OCI-LY7 (cell line): ENCODE measurements at regions not wholly inside any gene's neighbourhood (a gene's known extent, or its start where the extent isn't known, plus 50 kb on each side); places are given as distances from the start of the nearest gene placed in this dataset.

Source experiments
- BruUV-seq: library from RNA; stranded (reverse); fragments of 400-500 nt; replicated peaks from 2 replicates; lab custom pipeline; 2021; lab: Mats Ljungman, UMichigan
- CTCF ChIA-PET: fragments of 300-600 bp; sonication (Branson Sonifier 250); formaldehyde crosslinking; loops from one replicate; lab custom pipeline; 2022; ENCODE audit warnings: antibody characterized with exemption; ENCODE audit not compliant: unreplicated experiment; lab: Charles Lee
- POLR2A ChIA-PET: fragments of 300-600 bp; sonication (Branson Sonifier 250); formaldehyde crosslinking; loops from one replicate; lab custom pipeline; 2022; ENCODE audit warnings: antibody characterized with exemption; lab: Charles Lee
- DNase-seq: peaks from one replicate; pipeline ENCODE4 v3.0.0-alpha.2; 2015; ENCODE audit warnings: low spot score
- H2AFZ ChIP-seq: fragments of 200-600 bp; sonication (generic), shearing (Covaris generic); 2 replicates; pipeline ENCODE4 v1.6.1; 2014; ENCODE audit warnings: mild to moderate bottlenecking, antibody characterized with exemption, low read length, moderate library complexity
- H3K27ac ChIP-seq: fragments of 200-600 bp; sonication (generic); 2 replicates; pipeline ENCODE4 v1.5.1; 2014; ENCODE audit warnings: mixed run types, low read depth, mild to moderate bottlenecking, moderate library complexity, low read length, inconsistent platforms; ENCODE audit not compliant: poor library complexity, severe bottlenecking
- H3K36me3 ChIP-seq: fragments of 200-600 bp; sonication (generic); 2 replicates; pipeline ENCODE4 v1.6.1; 2014; ENCODE audit warnings: mild to moderate bottlenecking, antibody characterized with exemption, low read length, moderate library complexity, mixed read lengths; ENCODE audit not compliant: insufficient read depth
- H3K4me1 ChIP-seq: fragments of 200-600 bp; sonication (generic); 2 replicates; pipeline ENCODE4 v1.5.1; 2014; ENCODE audit warnings: mild to moderate bottlenecking, low read length; ENCODE audit not compliant: insufficient read depth, poor library complexity, severe bottlenecking
- H3K4me2 ChIP-seq: fragments of 200-600 bp; sonication (generic); 2 replicates; pipeline ENCODE4 v1.6.1; 2014; ENCODE audit warnings: mild to moderate bottlenecking, low read length
- H3K4me3 ChIP-seq: fragments of 200-600 bp; sonication (generic); 2 replicates; pipeline ENCODE4 v1.5.1; 2014; ENCODE audit warnings: mild to moderate bottlenecking, low read depth, low read length; ENCODE audit not compliant: poor library complexity, severe bottlenecking
- H3K79me2 ChIP-seq: fragments of 200-600 bp; sonication (generic); 2 replicates; pipeline ENCODE4 v1.6.1; 2016; ENCODE audit warnings: low read depth, mild to moderate bottlenecking, low read length, moderate library complexity, mixed read lengths; ENCODE audit not compliant: insufficient read depth
- H3K9me2 ChIP-seq: fragments of 200-600 bp; sonication (generic); 2 replicates; pipeline ENCODE4 v1.6.1; 2016; ENCODE audit warnings: mild to moderate bottlenecking, low read length, mixed read lengths; ENCODE audit not compliant: insufficient read depth
- H3K9me3 ChIP-seq: fragments of 200-600 bp; sonication (generic); 2 replicates; pipeline ENCODE4 v1.6.1; 2014; ENCODE audit warnings: mild to moderate bottlenecking, mixed run types, low read length, mixed read lengths
- H4K20me1 ChIP-seq: fragments of 200-600 bp; sonication (generic); 2 replicates; pipeline ENCODE4 v1.6.1; 2014; ENCODE audit warnings: mild to moderate bottlenecking, antibody characterized with exemption, low read length, moderate library complexity, mixed read lengths; ENCODE audit not compliant: insufficient read depth
- CTCF ChIP-seq: fragments of 200-600 bp; sonication (generic); conservative IDR thresholded peaks from 2 replicates; pipeline ENCODE4 v1.5.1; 2014; ENCODE audit warnings: mild to moderate bottlenecking, antibody characterized with exemption, low read length, moderate library complexity, mixed read lengths
- EZH2phosphoT487 ChIP-seq: fragments of 200-600 bp; sonication (generic); IDR thresholded peaks from 2 replicates; pipeline ENCODE4 v1.6.1; 2018; ENCODE audit warnings: low read depth, borderline replicate concordance, mild to moderate bottlenecking, mixed run types, antibody characterized with exemption, low read length, moderate library complexity, mixed read lengths
- intact Hi-C: fragments of 100-400 bp; cut with micrococcal nuclease; formaldehyde crosslinking; loops from one replicate; pipeline ENCODE4 v1.10.0; 2022; ENCODE audit not compliant: unreplicated experiment

GRCh38 chr6:66429210-66429609, 722.2 kb upstream of the EYS start:
- Histone ChIP-seq H3K27ac (no peak overlapping the region), H3K9me2 (no peaks in the 10 kb centered on the region), H3K9me3 (no peaks in the 10 kb centered on the region), H3K79me2 (no peaks in the 10 kb centered on the region), H2AFZ (no peak overlapping the region), H4K20me1 (no peaks in the 10 kb centered on the region), H3K4me3 (no peak overlapping the region), H3K4me2 (no peak overlapping the region), H3K36me3 (no peaks in the 10 kb centered on the region), H3K4me1 (no peaks in the 10 kb centered on the region)
- no TSS peak for BruUV-seq
- intact Hi-C loops = no loop called here
- POLR2A ChIA-PET = no interaction called here
- TF ChIP-seq CTCF (no peak), EZH2phosphoT487 (no peak)
- CTCF ChIA-PET = no interaction called here
- DNase-seq = no peak

- Histone ChIP-seq H4K20me1 (no peaks in the 10 kb centered on the region), H3K4me2 (no peak overlapping the region), H3K9me3 (no peaks in the 10 kb centered on the region), H3K9me2 (no peaks in the 10 kb centered on the region), H3K36me3 (no peaks in the 10 kb centered on the region), H2AFZ (no peak overlapping the region), H3K79me2 (no peaks in the 10 kb centered on the region), H3K27ac (no peak overlapping the region), H3K4me1 (no peaks in the 10 kb centered on the region), H3K4me3 (no peak overlapping the region)
- ChIA-PET POLR2A (no interaction called here), CTCF (no interaction called here)
- BruUV-seq = no TSS peak
- intact Hi-C loops = no loop called here
- TF ChIP-seq EZH2phosphoT487 = no peak
- DNase-seq = no peak
These were observed 716.0 kb upstream of the EYS start for GRCh38 chr6:66423047-66423446.

- ChIA-PET CTCF (no interaction called here), POLR2A (interaction anchor here (0.6 kb wide), 1 partner anchor 205 kb away, joined by 3 read pairs; no protein-coding TSS in a partner anchor)
- no peak overlapping the region for H3K4me2 ChIP-seq
- DNase-seq = no peak
- H3K9me3 ChIP-seq = no peaks in the 10 kb centered on the region
- H2AFZ ChIP-seq = no peak overlapping the region
- TF ChIP-seq CTCF = peak; percentile 33; the same call in 1 of the 2 replicates
- TF ChIP-seq EZH2phosphoT487 = no peak
- no peaks in the 10 kb centered on the region for H3K36me3 ChIP-seq
- H3K79me2 ChIP-seq = no peaks in the 10 kb centered on the region
- intact Hi-C loops = no loop called here
- no peaks in the 10 kb centered on the region for H4K20me1 ChIP-seq
- no peak overlapping the region for H3K27ac ChIP-seq
- H3K9me2 ChIP-seq = no peaks in the 10 kb centered on the region
- no peak overlapping the region for H3K4me3 ChIP-seq
- no peaks in the 10 kb centered on the region for H3K4me1 ChIP-seq
- BruUV-seq = no TSS peak
These were observed 714.5 kb upstream of the EYS start for GRCh38 chr6:66421570-66421969.
